COR-L47 (cell line): ENCODE measurements at regions not wholly inside any gene's neighbourhood (a gene's known extent, or its start where the extent isn't known, plus 50 kb on each side); places are given as distances from the start of the nearest gene placed in this dataset.

Source experiments
- DNase-seq: peaks from one replicate; lab custom pipeline; 2025; lab: John Stamatoyannopoulos, UW

- no peak for DNase-seq
These were observed 88.0 kb downstream of the BANF2 start for GRCh38 chr20:17787816-17788215.

GRCh38 chr20:17786221-17786718 lies 86.5 kb downstream of the BANF2 start:
- no peak for DNase-seq
